HFFc6 (cell line): ENCODE measurements at regions not wholly inside any gene's neighbourhood (a gene's known extent, or its start where the extent isn't known, plus 50 kb on each side); places are given as distances from the start of the nearest gene placed in this dataset.

Experiments
- DNase-seq: peaks from one replicate; pipeline ENCODE4 v3.0.0-alpha.2; 2018
- H3K27ac Mint-ChIP-seq: 2 replicates; pipeline ENCODE4 v1.8.0; 2020; ENCODE audit warnings: mild to moderate bottlenecking, mixed read lengths
- H3K27me3 Mint-ChIP-seq: 2 replicates; pipeline ENCODE4 v1.8.0; 2021; ENCODE audit warnings: mild to moderate bottlenecking, moderate library complexity, mixed read lengths; ENCODE audit not compliant: insufficient read depth
- H3K36me3 Mint-ChIP-seq: 2 replicates; pipeline ENCODE4 v1.8.0; 2021; ENCODE audit warnings: low read depth, mixed read lengths
- H3K4me1 Mint-ChIP-seq: 2 replicates; pipeline ENCODE4 v1.8.0; 2020; ENCODE audit warnings: low read depth, mixed read lengths
- H3K4me3 Mint-ChIP-seq: 2 replicates; pipeline ENCODE4 v1.8.0; 2020; ENCODE audit warnings: mild to moderate bottlenecking, moderate library complexity, mixed read lengths
- H3K9me3 Mint-ChIP-seq: 2 replicates; pipeline ENCODE4 v1.8.0; 2020; ENCODE audit warnings: mild to moderate bottlenecking, mixed read lengths
- TF ChIP-seq, protein P1 (sequence below): fragments of 200-600 bp; sonication (generic); IDR thresholded peaks from 2 replicates; pipeline ENCODE4 v1.5.0; 2021; ENCODE audit warnings: antibody characterized with exemption, mild to moderate bottlenecking

GRCh38 chr2:200013906-200014305 lies 58.5 kb downstream of the MAIP1 start:
- Mint-ChIP-seq H3K36me3 (no peaks in the 10 kb centered on the region; the same call in 1 of the 2 replicates), H3K4me1 (no peaks in the 10 kb centered on the region), H3K27me3 (peaks cover 21% of the 10 kb centered on the region), H3K4me3 (no peak overlapping the region), H3K9me3 (no peaks in the 10 kb centered on the region), H3K27ac (no peak overlapping the region)
- TF ChIP-seq, protein P1, sequence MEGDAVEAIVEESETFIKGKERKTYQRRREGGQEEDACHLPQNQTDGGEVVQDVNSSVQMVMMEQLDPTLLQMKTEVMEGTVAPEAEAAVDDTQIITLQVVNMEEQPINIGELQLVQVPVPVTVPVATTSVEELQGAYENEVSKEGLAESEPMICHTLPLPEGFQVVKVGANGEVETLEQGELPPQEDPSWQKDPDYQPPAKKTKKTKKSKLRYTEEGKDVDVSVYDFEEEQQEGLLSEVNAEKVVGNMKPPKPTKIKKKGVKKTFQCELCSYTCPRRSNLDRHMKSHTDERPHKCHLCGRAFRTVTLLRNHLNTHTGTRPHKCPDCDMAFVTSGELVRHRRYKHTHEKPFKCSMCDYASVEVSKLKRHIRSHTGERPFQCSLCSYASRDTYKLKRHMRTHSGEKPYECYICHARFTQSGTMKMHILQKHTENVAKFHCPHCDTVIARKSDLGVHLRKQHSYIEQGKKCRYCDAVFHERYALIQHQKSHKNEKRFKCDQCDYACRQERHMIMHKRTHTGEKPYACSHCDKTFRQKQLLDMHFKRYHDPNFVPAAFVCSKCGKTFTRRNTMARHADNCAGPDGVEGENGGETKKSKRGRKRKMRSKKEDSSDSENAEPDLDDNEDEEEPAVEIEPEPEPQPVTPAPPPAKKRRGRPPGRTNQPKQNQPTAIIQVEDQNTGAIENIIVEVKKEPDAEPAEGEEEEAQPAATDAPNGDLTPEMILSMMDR = no peak
- no peak for DNase-seq

DNA sequence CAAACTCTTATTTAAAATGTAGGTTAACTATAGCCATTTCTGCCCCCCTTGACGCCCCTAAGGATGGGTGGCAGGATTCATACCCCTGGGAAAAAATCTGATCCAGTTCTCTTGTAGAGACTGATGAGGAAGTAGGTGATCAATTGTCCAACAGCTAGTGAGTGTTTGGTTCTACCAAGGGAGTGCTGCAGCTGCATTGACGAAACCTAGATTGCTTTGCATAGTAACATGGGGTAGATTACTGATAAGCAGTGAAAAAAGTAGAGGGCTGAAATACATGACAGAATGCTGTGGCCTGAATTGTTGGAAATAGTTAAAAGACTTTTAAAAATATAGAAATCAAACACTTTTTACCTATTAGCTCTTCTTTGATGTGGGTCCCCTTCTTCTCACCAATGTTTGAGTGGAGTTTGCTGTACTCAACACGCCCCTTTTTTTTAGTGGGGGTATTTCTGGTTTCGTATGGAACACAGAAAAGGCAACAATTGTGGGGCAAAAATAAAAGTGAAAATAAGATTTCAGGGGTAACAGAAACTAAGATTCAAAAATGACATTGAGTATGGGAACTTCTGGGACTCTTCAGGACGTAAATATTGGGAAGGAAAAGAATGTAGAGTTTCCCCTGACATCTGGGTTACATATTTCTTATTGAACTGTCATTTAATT lies 66.2 kb downstream of the MAIP1 start:
- H3K4me3 Mint-ChIP-seq = no peak overlapping the region
- TF ChIP-seq, protein P1 = no peak
- H3K27ac Mint-ChIP-seq = no peak overlapping the region
- H3K36me3 Mint-ChIP-seq = no peaks in the 10 kb centered on the region; the same call in 1 of the 2 replicates
- peaks cover 8% of the 10 kb centered on the region for H3K4me1 Mint-ChIP-seq
- H3K27me3 Mint-ChIP-seq = peaks cover 15% of the 10 kb centered on the region
- no peaks in the 10 kb centered on the region for H3K9me3 Mint-ChIP-seq
- DNase-seq = no peak

DNA sequence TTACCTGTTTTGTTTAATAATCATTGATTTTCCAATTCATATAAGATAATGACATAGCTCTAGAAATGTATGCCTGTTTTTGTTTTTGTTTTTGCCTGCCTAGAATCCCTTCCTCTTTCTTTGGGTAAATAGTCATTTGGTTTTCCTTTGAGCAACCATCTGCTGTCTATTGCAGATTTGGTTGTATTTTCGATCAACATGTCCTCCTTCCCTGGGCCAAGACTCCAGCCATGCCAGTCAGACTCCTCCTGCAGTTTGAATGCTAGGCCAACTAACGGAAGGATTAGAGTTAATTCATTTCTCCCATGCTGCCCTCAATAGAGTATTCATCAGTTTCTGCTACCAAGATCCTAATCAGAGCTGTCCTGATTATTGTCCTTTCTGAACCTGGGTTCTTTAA lies 67.1 kb downstream of the MAIP1 start:
- no peaks in the 10 kb centered on the region for H3K9me3 Mint-ChIP-seq
- peaks cover 10% of the 10 kb centered on the region for H3K4me1 Mint-ChIP-seq
- peaks cover 10% of the 10 kb centered on the region for H3K27me3 Mint-ChIP-seq
- TF ChIP-seq, protein P1 = no peak
- H3K4me3 Mint-ChIP-seq = no peak overlapping the region
- H3K27ac Mint-ChIP-seq = no peak overlapping the region
- no peak for DNase-seq
- no peaks in the 10 kb centered on the region; the same call in 1 of the 2 replicates for H3K36me3 Mint-ChIP-seq

- Mint-ChIP-seq H3K4me1 (peaks cover 10% of the 10 kb centered on the region), H3K4me3 (no peak overlapping the region), H3K36me3 (no peaks in the 10 kb centered on the region), H3K27ac (no peak overlapping the region), H3K27me3 (peaks cover 5% of the 10 kb centered on the region), H3K9me3 (no peaks in the 10 kb centered on the region)
- TF ChIP-seq, protein P1 = no peak
- no peak for DNase-seq
Observed at GRCh38 chr2:200023570-200023969, 68.2 kb downstream of the MAIP1 start.

- Mint-ChIP-seq H3K27ac (no peak overlapping the region), H3K36me3 (no peaks in the 10 kb centered on the region), H3K4me3 (no peak overlapping the region), H3K4me1 (peaks cover 10% of the 10 kb centered on the region), H3K9me3 (no peaks in the 10 kb centered on the region), H3K27me3 (peaks cover 5% of the 10 kb centered on the region)
- DNase-seq = no peak
- TF ChIP-seq, protein P1 = no peak
Observed at GRCh38 chr2:200025717-200026116, 70.3 kb downstream of the MAIP1 start.
